ENCODE measurements at regions not wholly inside any gene's neighbourhood (a gene's known extent, or its start where the extent isn't known, plus 50 kb on each side); places are given as distances from the start of the nearest gene placed in this dataset.
"Not testable (repeated sequence)": the region's sequence is repeated elsewhere in the genome, so short reads cannot be mapped to it uniquely, and the experiment has no call there.

- H3K4me3 ChIP-seq (ENCODE audit: low read length): no peak overlapping the region
- no peak for DNase-seq (ENCODE audit: low read depth, low spot score)
Observed at GRCh38 chr3:182342252-182342651, 451.1 kb upstream of the ATP11B start.

GRCh38 chr3:182344026-182344425, 449.3 kb upstream of the ATP11B start:
- H3K4me3 ChIP-seq (ENCODE audit: low read length); DNase-seq (ENCODE audit: low read depth, low spot score): not testable (repeated sequence)

GRCh38 chr3:182349051-182349450, 444.3 kb upstream of the ATP11B start:
- H3K4me3 ChIP-seq (ENCODE audit: low read length): no peak overlapping the region
- no peak for DNase-seq (ENCODE audit: low read depth, low spot score)

GRCh38 chr3:182349951-182350517, 443.3 kb upstream of the ATP11B start:
- DNase-seq (ENCODE audit: low read depth, low spot score): no peak
- H3K4me3 ChIP-seq (ENCODE audit: low read length): no peak overlapping the region

GRCh38 chr3:182357928-182358327, 435.4 kb upstream of the ATP11B start:
- DNase-seq (ENCODE audit: low read depth, low spot score): no peak
- no peak overlapping the region for H3K4me3 ChIP-seq (ENCODE audit: low read length)

- no peak for DNase-seq (ENCODE audit: low read depth, low spot score)
- H3K4me3 ChIP-seq (ENCODE audit: low read length): no peak overlapping the region
Observed at GRCh38 chr3:182364323-182364722, 429.0 kb upstream of the ATP11B start.

- DNase-seq (ENCODE audit: low read depth, low spot score): no peak
Observed at GRCh38 chr3:182364723-182365650, 428.3 kb upstream of the ATP11B start.

GRCh38 chr3:182366746-182367145, 426.6 kb upstream of the ATP11B start:
- no peak overlapping the region for H3K4me3 ChIP-seq (ENCODE audit: low read length)
- no peak for DNase-seq (ENCODE audit: low read depth, low spot score)

More at GRCh38 chr3:182364723-182365650, 428.3 kb upstream of the ATP11B start:
- H3K4me3 ChIP-seq (ENCODE audit: low read length): no peak overlapping the region

GRCh38 chr3:182369861-182370260, 423.4 kb upstream of the ATP11B start:
- H3K4me3 ChIP-seq (ENCODE audit: low read length): no peak overlapping the region
- DNase-seq (ENCODE audit: low read depth, low spot score): no peak

GRCh38 chr3:182370949-182371348, 422.4 kb upstream of the ATP11B start:
- H3K4me3 ChIP-seq (ENCODE audit: low read length): no peak overlapping the region
- DNase-seq (ENCODE audit: low read depth, low spot score): no peak

GRCh38 chr3:182375916-182376315, 417.4 kb upstream of the ATP11B start:
- no peak overlapping the region for H3K4me3 ChIP-seq (ENCODE audit: low read length)
- DNase-seq (ENCODE audit: low read depth, low spot score): no peak

- DNase-seq (ENCODE audit: low read depth, low spot score): no peak
- no peak overlapping the region for H3K4me3 ChIP-seq (ENCODE audit: low read length)
Observed at GRCh38 chr3:182382112-182382857, 411.0 kb upstream of the ATP11B start.

GRCh38 chr3:182384221-182384620, 409.1 kb upstream of the ATP11B start:
- no peak overlapping the region for H3K4me3 ChIP-seq (ENCODE audit: low read length)
- no peak for DNase-seq (ENCODE audit: low read depth, low spot score)

GRCh38 chr3:182385356-182385755, 407.9 kb upstream of the ATP11B start:
- no peak overlapping the region for H3K4me3 ChIP-seq (ENCODE audit: low read length)
- DNase-seq (ENCODE audit: low read depth, low spot score): no peak

GRCh38 chr3:182388506-182388905, 404.8 kb upstream of the ATP11B start:
- H3K4me3 ChIP-seq (ENCODE audit: low read length): no peak overlapping the region
- DNase-seq (ENCODE audit: low read depth, low spot score): no peak

GRCh38 chr3:182389071-182389815, 404.1 kb upstream of the ATP11B start:
- DNase-seq (ENCODE audit: low read depth, low spot score): no peak

GRCh38 chr3:182390421-182390820, 402.9 kb upstream of the ATP11B start:
- DNase-seq (ENCODE audit: low read depth, low spot score): no peak
- H3K4me3 ChIP-seq (ENCODE audit: low read length): no peak overlapping the region

More at GRCh38 chr3:182389071-182389815, 404.1 kb upstream of the ATP11B start:
- no peak overlapping the region for H3K4me3 ChIP-seq (ENCODE audit: low read length)

- DNase-seq (ENCODE audit: low read depth, low spot score): no peak
- H3K4me3 ChIP-seq (ENCODE audit: low read length): no peak overlapping the region
Observed at GRCh38 chr3:182392182-182392937, 400.9 kb upstream of the ATP11B start.

- DNase-seq (ENCODE audit: low read depth, low spot score): no peak
- no peak overlapping the region for H3K4me3 ChIP-seq (ENCODE audit: low read length)
Observed at GRCh38 chr3:182393151-182393550, 400.2 kb upstream of the ATP11B start.

Measured in Jurkat, Clone E6-1 (cell line).